ENCODE measurements at regions not wholly inside any gene's neighbourhood (a gene's known extent, or its start where the extent isn't known, plus 50 kb on each side); places are given as distances from the start of the nearest gene placed in this dataset.

DNA sequence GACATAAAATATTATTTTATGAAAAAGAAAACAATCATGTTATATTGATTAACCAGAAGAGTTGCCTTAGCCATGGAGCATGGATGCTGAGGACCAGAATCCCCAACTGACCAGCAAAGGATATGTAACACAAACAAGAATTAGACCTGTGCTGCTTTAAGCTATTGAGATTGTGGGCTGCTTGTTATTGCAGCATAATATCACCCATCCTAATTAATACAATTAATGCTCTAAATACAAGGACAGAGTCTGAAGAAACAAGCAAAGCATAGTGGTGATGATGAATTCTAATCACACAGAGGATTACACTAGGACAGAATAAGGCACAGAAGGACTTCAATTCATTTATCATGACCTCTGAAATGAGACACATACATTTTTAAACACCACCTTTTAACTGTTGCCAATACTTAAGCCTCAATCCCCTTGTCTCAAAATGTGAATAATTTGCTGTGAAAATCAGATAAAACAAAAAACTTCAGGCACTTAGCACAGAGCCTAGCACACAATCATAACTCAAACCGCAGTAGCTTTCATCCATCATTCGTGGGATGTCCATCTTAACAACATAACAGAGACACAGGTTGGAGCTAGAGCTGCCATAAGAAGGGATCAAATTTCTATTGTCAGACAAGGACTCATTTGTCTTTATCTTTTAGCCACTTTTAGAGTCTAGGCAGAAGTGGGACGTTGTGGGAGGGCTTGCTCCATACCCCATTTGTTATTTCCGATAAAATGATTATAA is 449.6 kb upstream of the DCN start:
- intact Hi-C loops (cut with micrococcal nuclease), result no loop called here

DNA sequence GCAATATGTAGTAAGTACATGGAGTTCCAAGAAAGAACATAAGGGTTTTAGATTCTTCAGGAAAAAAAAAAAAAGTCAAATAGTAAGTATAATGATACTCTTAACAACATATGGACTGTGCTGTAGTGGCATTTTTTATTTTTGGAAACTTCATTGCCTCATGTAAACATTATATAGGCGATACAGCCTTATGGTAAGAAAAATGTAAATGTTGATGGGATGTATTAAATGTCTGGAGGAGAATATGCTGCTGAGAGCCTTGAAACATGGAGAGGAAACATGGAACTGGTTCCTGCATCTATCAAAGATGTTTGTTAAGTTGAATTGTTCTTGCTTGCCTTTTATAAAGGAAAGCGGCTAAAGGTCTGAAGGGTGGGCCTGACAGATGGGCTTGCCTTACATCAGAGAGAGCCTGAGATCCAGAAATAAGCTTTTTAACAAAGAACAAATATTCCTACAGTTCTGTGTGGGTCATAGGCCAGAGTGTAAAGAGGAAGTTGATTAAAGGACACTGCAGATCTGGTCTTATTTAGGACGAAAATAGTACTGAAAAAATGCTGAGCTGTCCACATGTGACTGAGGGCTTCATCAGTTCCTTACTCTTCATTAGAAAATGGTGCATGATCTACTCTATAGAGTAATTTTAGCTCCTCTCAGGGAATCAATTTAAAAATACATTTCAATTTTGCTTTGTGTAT is 448.1 kb upstream of the DCN start:
- Histone ChIP-seq H3K36me3 (no peaks in the 10 kb centered on the region), H3K9me3 (replicated peaks) (peaks cover 6% of the 10 kb centered on the region), H3K27me3 (ENCODE audit: low read depth) (no peaks in the 10 kb centered on the region), H3K27ac (replicated peaks) (no peak overlapping the region), H3K4me1 (no peaks in the 10 kb centered on the region), H3K4me3 (no peak overlapping the region)
- TF ChIP-seq, protein P1, sequence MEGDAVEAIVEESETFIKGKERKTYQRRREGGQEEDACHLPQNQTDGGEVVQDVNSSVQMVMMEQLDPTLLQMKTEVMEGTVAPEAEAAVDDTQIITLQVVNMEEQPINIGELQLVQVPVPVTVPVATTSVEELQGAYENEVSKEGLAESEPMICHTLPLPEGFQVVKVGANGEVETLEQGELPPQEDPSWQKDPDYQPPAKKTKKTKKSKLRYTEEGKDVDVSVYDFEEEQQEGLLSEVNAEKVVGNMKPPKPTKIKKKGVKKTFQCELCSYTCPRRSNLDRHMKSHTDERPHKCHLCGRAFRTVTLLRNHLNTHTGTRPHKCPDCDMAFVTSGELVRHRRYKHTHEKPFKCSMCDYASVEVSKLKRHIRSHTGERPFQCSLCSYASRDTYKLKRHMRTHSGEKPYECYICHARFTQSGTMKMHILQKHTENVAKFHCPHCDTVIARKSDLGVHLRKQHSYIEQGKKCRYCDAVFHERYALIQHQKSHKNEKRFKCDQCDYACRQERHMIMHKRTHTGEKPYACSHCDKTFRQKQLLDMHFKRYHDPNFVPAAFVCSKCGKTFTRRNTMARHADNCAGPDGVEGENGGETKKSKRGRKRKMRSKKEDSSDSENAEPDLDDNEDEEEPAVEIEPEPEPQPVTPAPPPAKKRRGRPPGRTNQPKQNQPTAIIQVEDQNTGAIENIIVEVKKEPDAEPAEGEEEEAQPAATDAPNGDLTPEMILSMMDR (IDR thresholded peaks at IDR 0.05; ENCODE audit: borderline replicate concordance), result no peak
- no peak for DNase-seq
- intact Hi-C loops (cut with micrococcal nuclease), result no loop called here

More for the DNA sequence above, 449.6 kb upstream of the DCN start:
- no peak for DNase-seq
- no peaks in the 10 kb centered on the region for H3K9me3 ChIP-seq (replicated peaks)
- H3K27ac ChIP-seq (replicated peaks), result no peak overlapping the region
- no peak overlapping the region for H3K4me3 ChIP-seq
- no peaks in the 10 kb centered on the region for H3K36me3 ChIP-seq
- no peaks in the 10 kb centered on the region for H3K4me1 ChIP-seq
- H3K27me3 ChIP-seq (ENCODE audit: low read depth), result no peaks in the 10 kb centered on the region
- TF ChIP-seq, protein P1 (IDR thresholded peaks at IDR 0.05; ENCODE audit: borderline replicate concordance), result no peak

GRCh38 chr12:91630083-91630482 is 447.5 kb upstream of the DCN start:
- Histone ChIP-seq H3K4me1 (no peaks in the 10 kb centered on the region), H3K27ac (replicated peaks) (no peak overlapping the region), H3K27me3 (ENCODE audit: low read depth) (no peaks in the 10 kb centered on the region), H3K36me3 (no peaks in the 10 kb centered on the region), H3K9me3 (replicated peaks) (peaks cover 7% of the 10 kb centered on the region), H3K4me3 (no peak overlapping the region)
- TF ChIP-seq, protein P1 (IDR thresholded peaks at IDR 0.05; ENCODE audit: borderline replicate concordance), result no peak
- intact Hi-C loops (cut with micrococcal nuclease), result no loop called here
- no peak for DNase-seq

DNA sequence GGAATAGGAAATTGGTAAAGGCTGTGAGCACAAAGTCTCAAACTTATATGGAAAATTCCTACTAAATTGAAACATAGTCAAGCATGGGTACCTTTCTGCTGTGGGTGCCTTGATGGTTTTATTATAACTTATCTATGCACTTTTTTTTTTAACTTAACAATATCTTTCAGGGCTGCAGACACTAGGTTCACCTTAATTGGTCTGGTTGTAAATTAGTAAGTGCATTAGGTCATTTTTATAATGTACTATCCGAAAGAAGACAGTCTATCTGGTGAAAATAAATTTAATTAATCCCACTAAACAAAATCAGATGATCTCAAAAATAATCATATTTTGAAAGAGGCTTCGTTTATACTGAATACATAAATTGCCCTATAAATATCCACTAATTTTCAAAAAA is 446.8 kb upstream of the DCN start:
- no peak overlapping the region for H3K4me3 ChIP-seq
- intact Hi-C loops (cut with micrococcal nuclease), result no loop called here
- H3K36me3 ChIP-seq, result no peaks in the 10 kb centered on the region
- peaks cover 7% of the 10 kb centered on the region for H3K9me3 ChIP-seq (replicated peaks)
- no peaks in the 10 kb centered on the region for H3K27me3 ChIP-seq (ENCODE audit: low read depth)
- TF ChIP-seq, protein P1 (IDR thresholded peaks at IDR 0.05; ENCODE audit: borderline replicate concordance), result no peak
- H3K27ac ChIP-seq (replicated peaks), result no peak overlapping the region
- no peaks in the 10 kb centered on the region for H3K4me1 ChIP-seq
- no peak for DNase-seq

GRCh38 chr12:91628656-91629055 is 446.0 kb upstream of the DCN start:
- TF ChIP-seq, protein P1 (IDR thresholded peaks at IDR 0.05; ENCODE audit: borderline replicate concordance), result no peak
- intact Hi-C loops (cut with micrococcal nuclease), result no loop called here
- H3K36me3 ChIP-seq, result no peaks in the 10 kb centered on the region
- no peaks in the 10 kb centered on the region for H3K4me1 ChIP-seq
- no peaks in the 10 kb centered on the region for H3K27me3 ChIP-seq (ENCODE audit: low read depth)
- no peak overlapping the region for H3K27ac ChIP-seq (replicated peaks)
- peaks cover 7% of the 10 kb centered on the region for H3K9me3 ChIP-seq (replicated peaks)
- DNase-seq, result no peak
- no peak overlapping the region for H3K4me3 ChIP-seq

Measured in left ventricle myocardium inferior (tissue), 1 donor.